K562 (cell line): ENCODE measurements at regions not wholly inside any gene's neighbourhood (a gene's known extent, or its start where the extent isn't known, plus 50 kb on each side); places are given as distances from the start of the nearest gene placed in this dataset.

ENCODE experiments used
- ATAC-seq: fragments of 200-7000 bp; cut with Tn5 transposase; 3 replicates; pipeline ENCODE4 v1.9.1; 2020; ENCODE audit warnings: moderate library complexity
- BruUV-seq: library from RNA; stranded (reverse); fragments of 400-500 nt; replicated peaks from 2 replicates; lab custom pipeline; 2021; lab: Mats Ljungman, UMichigan
- CTCF ChIA-PET: fragments of 300-600 bp; formaldehyde crosslinking; extraction: SDS; loops from one replicate; lab custom pipeline; 2021; ENCODE audit warnings: low intra/inter-chr PET ratio; lab: Yijun Ruan, JAX
- POLR2A ChIA-PET: fragments of 300-600, 350-650 bp; sonication (Branson Sonifier 250); formaldehyde crosslinking; extraction: SDS; loops from one replicate; lab custom pipeline; 2021; ENCODE audit warnings: antibody characterized with exemption, inconsistent platforms; lab: Yijun Ruan, JAX
- DNase-seq, 4 experiments: peaks; one replicate each; pipeline versions ENCODE4 v3.0.0 to v3.0.0-alpha.2; 2011 to 2018; ENCODE audit warnings: low spot score in 3 of 4, mixed read lengths in 3 of 4; ENCODE audit errors: extremely low read depth in 1 of 4
- FAIRE-seq: peaks from 2 replicates; lab custom pipeline; 2011; peaks lifted over from hg19 to GRCh38; lab: Jason Lieb, UNC
- H2AFZ ChIP-seq: 2 replicates; pipeline ENCODE4 v1.6.0; 2011; ENCODE audit warnings: low read depth, low read length, control low read depth, inconsistent platforms
- H3K27ac ChIP-seq: fragments of 200-600 bp; 3 replicates; pipeline ENCODE4 v1.8.0; 2011; ENCODE audit warnings: low read depth, mild to moderate bottlenecking, control low read depth, inconsistent platforms, low read length, moderate library complexity, mixed read lengths; ENCODE audit errors: extremely low read depth
- H3K27me3 ChIP-seq, 2 experiments: fragments of 300-600 bp in 1 of 2; 2 replicates in 1 of 2; 3 replicates in 1 of 2; pipeline versions ENCODE4 v1.6.0 to v1.8.0; 2011; ENCODE audit warnings: inconsistent platforms in 2 of 2, low read length in 2 of 2, mild to moderate bottlenecking in 1 of 2, mixed read lengths in 1 of 2, moderate library complexity in 1 of 2; ENCODE audit not compliant: control insufficient read depth in 2 of 2, insufficient read depth in 2 of 2
- H3K36me3 ChIP-seq: fragments of 300-600 bp; 3 replicates; pipeline ENCODE4 v1.8.0; 2011; ENCODE audit warnings: mild to moderate bottlenecking, low read length, inconsistent platforms; ENCODE audit not compliant: control insufficient read depth, insufficient read depth
- H3K4me1 ChIP-seq, 2 experiments: fragments of 200-600 bp in 1 of 2; replicated peaks in 1 of 2; 2 replicates in 1 of 2; 3 replicates in 1 of 2; pipeline versions ENCODE4 v1.5.1 to v1.8.0; 2011; ENCODE audit warnings: inconsistent platforms in 2 of 2, low read length in 2 of 2, mild to moderate bottlenecking in 1 of 2, mixed read lengths in 1 of 2, moderate library complexity in 1 of 2; ENCODE audit not compliant: control insufficient read depth in 2 of 2, insufficient read depth in 2 of 2
- H3K4me2 ChIP-seq: 2 replicates; pipeline ENCODE4 v1.6.1; 2011; ENCODE audit warnings: low read length, control low read depth, inconsistent platforms, mixed read lengths; ENCODE audit not compliant: insufficient read depth
- H3K4me3 ChIP-seq: fragments of 200-600 bp; sonication (generic), shearing (Covaris generic); 2 replicates; pipeline ENCODE4 v1.5.1; 2016; ENCODE audit warnings: control low read depth, inconsistent platforms
- H3K79me2 ChIP-seq: fragments of 200-600 bp; 3 replicates; pipeline ENCODE4 v1.8.0; 2011; ENCODE audit warnings: low read length, inconsistent platforms; ENCODE audit not compliant: control insufficient read depth, insufficient read depth
- H3K9ac ChIP-seq, 2 experiments: 2 replicates each; pipeline versions ENCODE4 v1.6.0 to v1.6.1; 2011; ENCODE audit warnings: low read depth in 2 of 2, low read length in 2 of 2, control low read depth in 1 of 2, inconsistent platforms in 1 of 2, mild to moderate bottlenecking in 1 of 2, mixed read lengths in 1 of 2; ENCODE audit not compliant: insufficient read depth in 1 of 2
- H3K9me1 ChIP-seq: one replicate; pipeline ENCODE4 v1.6.0; 2011; ENCODE audit warnings: inconsistent platforms, mild to moderate bottlenecking, low read length, moderate library complexity; ENCODE audit not compliant: control insufficient read depth, insufficient read depth
- H3K9me3 ChIP-seq: replicated peaks from 2 replicates; pipeline ENCODE4 v1.5.1; 2011; ENCODE audit warnings: low read depth, low read length, inconsistent platforms; ENCODE audit not compliant: control insufficient read depth, insufficient read depth
- H4K20me1 ChIP-seq: replicated peaks from 2 replicates; pipeline ENCODE4 v1.6.1; 2011; ENCODE audit warnings: low read length, inconsistent platforms, mixed read lengths; ENCODE audit not compliant: control insufficient read depth, insufficient read depth
- CXXC5 ChIP-seq: fragments of 250-450 bp; sonication (Bioruptor Pico); IDR thresholded peaks from 2 replicates; pipeline ENCODE4 v1.8.0; 2022; ENCODE audit warnings: inconsistent platforms, mild to moderate bottlenecking, moderate library complexity
- ETV6 ChIP-seq, 3 experiments: fragments of 150-350 bp in 1 of 3; sonication (generic) in 1 of 3; formaldehyde crosslinking in 1 of 3; IDR thresholded peaks; 2 replicates each; pipeline versions ENCODE4 v1.6.1 to v1.8.0; 2014 to 2022; ENCODE audit warnings: borderline replicate concordance in 2 of 3, low read depth in 2 of 3, antibody characterized with exemption in 1 of 3, low read length in 1 of 3, mild to moderate bottlenecking in 1 of 3, missing genetic modification reagents in 1 of 3
- JUND ChIP-seq, 2 experiments: IDR thresholded peaks; 2 replicates in 1 of 2; 3 replicates in 1 of 2; pipeline ENCODE4 v1.6.1; 2011; ENCODE audit warnings: borderline replicate concordance in 2 of 2, low read depth in 2 of 2, low read length in 2 of 2, improper control_type of control experiment in 1 of 2, missing biosample characterization in 1 of 2, missing genetic modification characterization in 1 of 2, missing genetic modification reagents in 1 of 2
- NFE2 ChIP-seq: IDR thresholded peaks from 2 replicates; pipeline ENCODE4 v1.6.1; 2014; ENCODE audit warnings: antibody characterized with exemption, low read depth
- PYGO2 ChIP-seq: fragments of 450-650 bp; IDR thresholded peaks from 2 replicates; pipeline ENCODE4 v1.6.1; 2016; ENCODE audit warnings: mild to moderate bottlenecking, missing genetic modification characterization, moderate library complexity, missing compliant biosample characterization
- RCOR1 ChIP-seq, 2 experiments: IDR thresholded peaks; 2 replicates each; pipeline ENCODE4 v1.6.1; 2012; ENCODE audit warnings: low read depth in 2 of 2, low read length in 2 of 2, borderline replicate concordance in 1 of 2, improper control_type of control experiment in 1 of 2
- SMC3 ChIP-seq: conservative IDR thresholded peaks from 2 replicates; pipeline ENCODE4 v1.6.1; 2011; ENCODE audit warnings: low read depth, low read length, improper control_type of control experiment; ENCODE audit not compliant: insufficient read depth
- UBTF ChIP-seq, 2 experiments: IDR thresholded peaks; 2 replicates each; pipeline ENCODE4 v1.6.1; 2012; ENCODE audit warnings: improper control_type of control experiment in 2 of 2, low read depth in 2 of 2, low read length in 2 of 2, borderline replicate concordance in 1 of 2
- ZNF518B ChIP-seq: fragments of 250-450 bp; sonication (Bioruptor Pico); IDR thresholded peaks from 2 replicates; pipeline ENCODE4 v1.5.0; 2021; ENCODE audit warnings: mild to moderate bottlenecking, moderate library complexity
- WGBS: fragments of 100-300 bp; shearing (Covaris generic); methylation state at CpG from one replicate; pipeline ENCODE4 v1.1.6; 2016; ENCODE audit warnings: low coverage, mixed read lengths; ENCODE audit not compliant: insufficient coverage; ENCODE audit errors: missing lambda C conversion rate; 5-methylcytosine and 5-hydroxymethylcytosine counted together
- in situ Hi-C: fragments of 300-500 bp; cut with MboI; formaldehyde crosslinking; loops from 4 replicates; pipeline ENCODE4 v1.15.0; 2018; ENCODE audit warnings: inconsistent platforms, mixed read lengths
- intact Hi-C: fragments of 100-400 bp; cut with micrococcal nuclease; formaldehyde crosslinking; loops from 2 replicates; pipeline ENCODE4 v1.14.2; 2022
- TF ChIP-seq, protein P1 (sequence below): sonication (generic); IDR thresholded peaks from 2 replicates; pipeline ENCODE4 v1.6.1; 2016

GRCh38 chr7:86939197-86939814, 120.1 kb downstream of the ELAPOR2 start:
- DNase-seq (peak; percentile 33 to 82 (median 42)), ATAC-seq (peak; percentile 87), FAIRE-seq (peak; percentile 85)
- Histone ChIP-seq H3K79me2 (no peaks in the 10 kb centered on the region), H3K9ac (no peak overlapping the region), H3K4me3 (no peak overlapping the region), H3K4me1 (peaks cover 0 to 9% of the 10 kb centered on the region in 2 experiments; a peak in 2 of 5 replicates), H2AFZ (peak overlapping the region; percentile 6; the same call in 1 of the 2 replicates), H3K36me3 (peaks cover 40% of the 10 kb centered on the region), H4K20me1 (no peaks in the 10 kb centered on the region), H3K9me3 (no peaks in the 10 kb centered on the region), H3K9me1 (no peaks in the 10 kb centered on the region), H3K27me3 (no peaks in the 10 kb centered on the region), H3K27ac (no peak overlapping the region), H3K4me2 (no peak overlapping the region)
- BruUV-seq: no TSS peak
- 7% methylated on average over 3 of the region's 3 CpGs for WGBS
- in situ Hi-C loops (loop anchor here (5.0 kb wide), 2 partner anchors 113 to 213 kb away; partner anchors contain the start of gene DMTF1), intact Hi-C loops (loop anchor here (1.0 kb wide), 2 partner anchors 120 to 209 kb away; partner anchors contain the start of gene ELAPOR2)
- CTCF ChIA-PET: interaction anchor here (1.1 to 2.2 kb wide), 3 partner anchors 120 to 297 kb away, joined by 3 to 20 read pairs (median 3); partner anchors contain the start of gene ELAPOR2
- POLR2A ChIA-PET: no interaction called here
- TF ChIP-seq RCOR1 (IDR thresholded peaks at IDR 0.05; ENCODE audit: borderline replicate concordance in 1 of 2, low read depth in 2 of 2, low read length in 2 of 2) (0 out of 4 replicates have a peak, but pooled peaks of 1 of the 2 experiments have one; percentile 12), ETV6 (IDR thresholded peaks at IDR 0.05; ENCODE audit: borderline replicate concordance in 1 of 2, low read depth in 2 of 2, low read length in 1 of 2) (no peak), ETV6 (CRISPR knock-in tag; IDR thresholded peaks at IDR 0.05; ENCODE audit: borderline replicate concordance) (no peak), PYGO2 (no peak), JUND (IDR thresholded peaks at IDR 0.05; ENCODE audit: borderline replicate concordance, low read depth, low read length) (peak; percentile 33; the same call in 1 of the 2 replicates), JUND (tag; IDR thresholded peaks at IDR 0.05; ENCODE audit: borderline replicate concordance, low read depth, low read length) (no peak), UBTF (IDR thresholded peaks at IDR 0.05; ENCODE audit: borderline replicate concordance in 1 of 2, low read depth in 2 of 2, low read length in 2 of 2) (0 out of 4 replicates have a peak, but pooled peaks of 1 of the 2 experiments have one; percentile 43), ZNF518B (no peak), NFE2 (0 out of 2 replicates have a peak, but pooled peaks have one; percentile 13), CXXC5 (CRISPR knock-in tag) (no peak), SMC3 (peak; percentile 80; the same call in 1 of the 2 replicates)
- TF ChIP-seq, protein P1, sequence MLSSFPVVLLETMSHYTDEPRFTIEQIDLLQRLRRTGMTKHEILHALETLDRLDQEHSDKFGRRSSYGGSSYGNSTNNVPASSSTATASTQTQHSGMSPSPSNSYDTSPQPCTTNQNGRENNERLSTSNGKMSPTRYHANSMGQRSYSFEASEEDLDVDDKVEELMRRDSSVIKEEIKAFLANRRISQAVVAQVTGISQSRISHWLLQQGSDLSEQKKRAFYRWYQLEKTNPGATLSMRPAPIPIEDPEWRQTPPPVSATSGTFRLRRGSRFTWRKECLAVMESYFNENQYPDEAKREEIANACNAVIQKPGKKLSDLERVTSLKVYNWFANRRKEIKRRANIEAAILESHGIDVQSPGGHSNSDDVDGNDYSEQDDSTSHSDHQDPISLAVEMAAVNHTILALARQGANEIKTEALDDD: peak; percentile 64; the same call in 1 of the 2 replicates
